H9 (cell line): ENCODE measurements at regions not wholly inside any gene's neighbourhood (a gene's known extent, or its start where the extent isn't known, plus 50 kb on each side); places are given as distances from the start of the nearest gene placed in this dataset.

Source experiments
- DNase-seq: peaks from one replicate; pipeline ENCODE4 v3.0.0-alpha.2; 2017
- H2AFZ ChIP-seq: one replicate; pipeline ENCODE4 v1.6.1; 2013; ENCODE audit warnings: mild to moderate bottlenecking, low read length, control low read depth, moderate library complexity
- H2AK5ac ChIP-seq: 2 replicates; pipeline ENCODE4 v1.6.1; 2013; ENCODE audit warnings: low read length, control low read depth, mixed read lengths; ENCODE audit not compliant: insufficient read length
- H2BK120ac ChIP-seq: one replicate; pipeline ENCODE4 v1.6.1; 2013; ENCODE audit warnings: low read depth, mild to moderate bottlenecking, low read length, control low read depth, inconsistent platforms; ENCODE audit not compliant: poor library complexity, severe bottlenecking
- H2BK12ac ChIP-seq: 2 replicates; pipeline ENCODE4 v1.6.1; 2013; ENCODE audit warnings: low read length, control low read depth, mixed read lengths, low read depth; ENCODE audit not compliant: insufficient read length
- H2BK15ac ChIP-seq: 2 replicates; pipeline ENCODE4 v1.6.1; 2013; ENCODE audit warnings: low read depth, low read length, control low read depth
- H2BK20ac ChIP-seq: one replicate; pipeline ENCODE4 v1.6.1; 2013; ENCODE audit warnings: low read depth, mild to moderate bottlenecking, low read length, control low read depth, inconsistent platforms; ENCODE audit not compliant: poor library complexity, severe bottlenecking
- H2BK5ac ChIP-seq: 2 replicates; pipeline ENCODE4 v1.6.1; 2013; ENCODE audit warnings: low read length, control low read depth, mixed read lengths; ENCODE audit not compliant: insufficient read length
- H3K14ac ChIP-seq: 2 replicates; pipeline ENCODE4 v1.6.1; 2013; ENCODE audit warnings: low read length, control low read depth; ENCODE audit not compliant: insufficient read depth
- H3K18ac ChIP-seq: 2 replicates; pipeline ENCODE4 v1.6.1; 2013; ENCODE audit warnings: low read depth, mild to moderate bottlenecking, mixed read lengths, low read length, control low read depth; ENCODE audit not compliant: insufficient read length
- H3K23ac ChIP-seq: 2 replicates; pipeline ENCODE4 v1.6.1; 2013; ENCODE audit warnings: low read length, control low read depth, mixed read lengths, low read depth; ENCODE audit not compliant: insufficient read length
- H3K23me2 ChIP-seq: 2 replicates; pipeline ENCODE4 v1.6.1; 2013; ENCODE audit warnings: low read depth, mild to moderate bottlenecking, mixed read lengths, low read length, control low read depth; ENCODE audit not compliant: insufficient read length, poor library complexity, severe bottlenecking
- H3K27ac ChIP-seq: 2 replicates; pipeline ENCODE4 v1.5.1; 2013; ENCODE audit warnings: low read length, control low read depth, mixed read lengths, low read depth; ENCODE audit not compliant: insufficient read length
- H3K27me3 ChIP-seq: 2 replicates; pipeline ENCODE4 v1.6.1; 2013; ENCODE audit warnings: low read length, control low read depth, inconsistent platforms; ENCODE audit not compliant: insufficient read depth
- H3K4ac ChIP-seq: 2 replicates; pipeline ENCODE4 v1.6.1; 2013; ENCODE audit warnings: low read depth, mild to moderate bottlenecking, control low read depth, inconsistent platforms, low read length, moderate library complexity
- H3K4me1 ChIP-seq: 2 replicates; pipeline ENCODE4 v1.6.1; 2013; ENCODE audit warnings: low read length, control low read depth, inconsistent platforms; ENCODE audit not compliant: insufficient read depth
- H3K4me2 ChIP-seq: 2 replicates; pipeline ENCODE4 v1.6.1; 2013; ENCODE audit warnings: low read length, control low read depth, mixed read lengths; ENCODE audit not compliant: insufficient read length, insufficient read depth
- H3K56ac ChIP-seq: 2 replicates; pipeline ENCODE4 v1.6.1; 2013; ENCODE audit warnings: low read depth, mild to moderate bottlenecking, mixed read lengths, low read length, control low read depth; ENCODE audit not compliant: insufficient read length
- H3K79me1 ChIP-seq: 2 replicates; pipeline ENCODE4 v1.6.1; 2013; ENCODE audit warnings: low read depth, mild to moderate bottlenecking, moderate library complexity, low read length, control low read depth, inconsistent platforms; ENCODE audit not compliant: insufficient read depth, poor library complexity, severe bottlenecking
- H3K79me2 ChIP-seq: 2 replicates; pipeline ENCODE4 v1.6.1; 2013; ENCODE audit warnings: low read length, control low read depth, inconsistent platforms; ENCODE audit not compliant: insufficient read depth
- H3K9ac ChIP-seq: 2 replicates; pipeline ENCODE4 v1.6.1; 2013; ENCODE audit warnings: low read length, control low read depth, mixed read lengths; ENCODE audit not compliant: insufficient read length; ENCODE audit errors: extremely low read depth
- H3K9me3 ChIP-seq: one replicate; pipeline ENCODE4 v1.6.1; 2013; ENCODE audit warnings: low read depth, low read length, inconsistent platforms; ENCODE audit not compliant: control insufficient read depth
- H3T11ph ChIP-seq: one replicate; pipeline ENCODE4 v1.6.1; 2013; ENCODE audit warnings: mild to moderate bottlenecking, low read length, control low read depth, inconsistent platforms
- H4K20me1 ChIP-seq: one replicate; pipeline ENCODE4 v1.6.1; 2013; ENCODE audit not compliant: control insufficient read depth, insufficient read length, insufficient read depth
- H4K5ac ChIP-seq: 2 replicates; pipeline ENCODE4 v1.6.1; 2013; ENCODE audit warnings: low read depth, mild to moderate bottlenecking, mixed read lengths, low read length, control low read depth; ENCODE audit not compliant: insufficient read length
- H4K8ac ChIP-seq: replicated peaks from 2 replicates; pipeline ENCODE4 v1.6.1; 2013; ENCODE audit warnings: low read length, control low read depth, mixed read lengths, low read depth; ENCODE audit not compliant: insufficient read length
- H4K91ac ChIP-seq: 2 replicates; pipeline ENCODE4 v1.6.1; 2013; ENCODE audit warnings: low read depth, mild to moderate bottlenecking, moderate library complexity, mixed read lengths, low read length, control low read depth; ENCODE audit not compliant: insufficient read length
- H3K27ac Mint-ChIP-seq, 3 experiments: 2 replicates in 2 of 3; 3 replicates in 1 of 3; pipeline ENCODE4 v1.8.0; 2020 to 2021; ENCODE audit warnings: mixed read lengths in 3 of 3, mild to moderate bottlenecking in 1 of 3, moderate library complexity in 1 of 3
- H3K27me3 Mint-ChIP-seq: 2 replicates; pipeline ENCODE4 v1.8.0; 2021; ENCODE audit warnings: low read depth, mild to moderate bottlenecking, moderate library complexity, mixed read lengths
- H3K36me3 Mint-ChIP-seq, 3 experiments: 2 replicates in 2 of 3; 3 replicates in 1 of 3; pipeline ENCODE4 v1.8.0; 2020 to 2021; ENCODE audit warnings: low read depth in 3 of 3, mixed read lengths in 3 of 3; ENCODE audit not compliant: insufficient read depth in 1 of 3
- H3K4me1 Mint-ChIP-seq, 2 experiments: 2 replicates each; pipeline ENCODE4 v1.8.0; 2020; ENCODE audit warnings: mixed read lengths in 2 of 2
- H3K4me3 Mint-ChIP-seq, 2 experiments: 2 replicates in 1 of 2; 3 replicates in 1 of 2; pipeline ENCODE4 v1.8.0; 2020 to 2021; ENCODE audit warnings: mild to moderate bottlenecking in 2 of 2, mixed read lengths in 2 of 2, moderate library complexity in 1 of 2
- H3K9me3 Mint-ChIP-seq, 2 experiments: 2 replicates in 1 of 2; 3 replicates in 1 of 2; pipeline ENCODE4 v1.8.0; 2020; ENCODE audit warnings: mild to moderate bottlenecking in 2 of 2, mixed read lengths in 2 of 2, moderate library complexity in 1 of 2
- TF ChIP-seq, protein P1 (sequence below): fragments of 200-600 bp; sonication (generic); conservative IDR thresholded peaks from 3 replicates; pipeline ENCODE4 v1.8.0; 2021; ENCODE audit warnings: antibody characterized with exemption, mild to moderate bottlenecking

DNA sequence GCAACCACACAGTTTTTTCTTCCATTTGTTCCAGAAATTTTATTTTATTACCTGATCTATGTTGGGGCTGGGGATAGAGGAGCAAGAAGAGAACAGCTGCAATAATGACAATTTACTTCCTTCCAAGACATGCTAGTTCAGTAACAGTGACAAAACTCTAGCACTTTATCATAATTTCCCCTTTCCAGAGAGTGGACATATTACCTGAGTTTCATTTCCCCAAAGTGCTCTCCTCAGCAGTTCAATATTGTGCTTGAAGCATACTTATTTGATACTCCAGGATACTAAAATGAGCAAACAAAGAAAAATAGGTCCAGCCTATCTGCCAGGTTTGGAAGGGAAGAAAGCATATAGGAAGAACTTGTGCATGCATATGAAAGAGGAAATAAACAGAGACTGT, 157.7 kb downstream of the ID4 start:
- Histone ChIP-seq H3K23me2 (no peaks in the 10 kb centered on the region), H3K79me2 (no peaks in the 10 kb centered on the region)

More for the DNA sequence above, 157.7 kb downstream of the ID4 start:
- no peak overlapping the region for H2BK5ac ChIP-seq
- DNase-seq, result no peak
- no peaks in the 10 kb centered on the region for H3K27me3 ChIP-seq
- no peak overlapping the region for H3K23ac ChIP-seq
- Mint-ChIP-seq H3K36me3 (peaks cover 0 to 5% (median 0%) of the 10 kb centered on the region in 3 experiments; a peak in 1 of 7 replicates), H3K4me3 (no peak overlapping the region), H3K9me3 (peaks cover 4 to 5% of the 10 kb centered on the region in 2 experiments; a peak in 4 of 5 replicates), H3K27ac (peak overlapping the region in 1 of 3 experiments; percentile 60; a peak in 1 of 7 replicates), H3K27me3 (peaks cover 16% of the 10 kb centered on the region), H3K4me1 (peaks cover 11% of the 10 kb centered on the region in 2 experiments)
- H3K79me1 ChIP-seq, result no peaks in the 10 kb centered on the region
- no peak overlapping the region for H3K56ac ChIP-seq
- H3K4me1 ChIP-seq, result no peaks in the 10 kb centered on the region
- H4K91ac ChIP-seq, result no peak overlapping the region
- H2BK120ac ChIP-seq, result no peak overlapping the region
- H3K27ac ChIP-seq, result no peak overlapping the region
- no peak overlapping the region for H3K18ac ChIP-seq
- H3T11ph ChIP-seq, result no peak overlapping the region
- no peak overlapping the region for H4K8ac ChIP-seq
- H3K4ac ChIP-seq, result no peak overlapping the region
- no peak overlapping the region for H3K4me2 ChIP-seq
- H4K5ac ChIP-seq, result no peak overlapping the region
- H3K9ac ChIP-seq, result no peak overlapping the region
- no peak overlapping the region for H2AK5ac ChIP-seq
- H2BK20ac ChIP-seq, result no peak overlapping the region
- no peak overlapping the region for H2AFZ ChIP-seq
- H2BK15ac ChIP-seq, result no peak overlapping the region
- TF ChIP-seq, protein P1, sequence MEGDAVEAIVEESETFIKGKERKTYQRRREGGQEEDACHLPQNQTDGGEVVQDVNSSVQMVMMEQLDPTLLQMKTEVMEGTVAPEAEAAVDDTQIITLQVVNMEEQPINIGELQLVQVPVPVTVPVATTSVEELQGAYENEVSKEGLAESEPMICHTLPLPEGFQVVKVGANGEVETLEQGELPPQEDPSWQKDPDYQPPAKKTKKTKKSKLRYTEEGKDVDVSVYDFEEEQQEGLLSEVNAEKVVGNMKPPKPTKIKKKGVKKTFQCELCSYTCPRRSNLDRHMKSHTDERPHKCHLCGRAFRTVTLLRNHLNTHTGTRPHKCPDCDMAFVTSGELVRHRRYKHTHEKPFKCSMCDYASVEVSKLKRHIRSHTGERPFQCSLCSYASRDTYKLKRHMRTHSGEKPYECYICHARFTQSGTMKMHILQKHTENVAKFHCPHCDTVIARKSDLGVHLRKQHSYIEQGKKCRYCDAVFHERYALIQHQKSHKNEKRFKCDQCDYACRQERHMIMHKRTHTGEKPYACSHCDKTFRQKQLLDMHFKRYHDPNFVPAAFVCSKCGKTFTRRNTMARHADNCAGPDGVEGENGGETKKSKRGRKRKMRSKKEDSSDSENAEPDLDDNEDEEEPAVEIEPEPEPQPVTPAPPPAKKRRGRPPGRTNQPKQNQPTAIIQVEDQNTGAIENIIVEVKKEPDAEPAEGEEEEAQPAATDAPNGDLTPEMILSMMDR, result no peak
- H3K14ac ChIP-seq, result no peak overlapping the region
- H2BK12ac ChIP-seq, result no peak overlapping the region
- H3K9me3 ChIP-seq, result no peaks in the 10 kb centered on the region
- H4K20me1 ChIP-seq, result no peaks in the 10 kb centered on the region
